Panc1 (cell line): ENCODE measurements at regions not wholly inside any gene's neighbourhood (a gene's known extent, or its start where the extent isn't known, plus 50 kb on each side); places are given as distances from the start of the nearest gene placed in this dataset.

Experiments
- ATAC-seq: fragments of 200-7000 bp; cut with Tn5 transposase; 2 replicates; pipeline ENCODE4 v1.9.1; 2020; ENCODE audit warnings: mild to moderate bottlenecking, moderate library complexity
- BruUV-seq: library from RNA; stranded (reverse); fragments of 400-500 nt; replicated peaks from 2 replicates; lab custom pipeline; 2021; lab: Mats Ljungman, UMichigan
- CTCF ChIA-PET: fragments of 300-600 bp; sonication (Branson Sonifier 250); formaldehyde crosslinking; loops from one replicate; lab custom pipeline; 2022; ENCODE audit warnings: antibody characterized with exemption; lab: Charles Lee
- POLR2A ChIA-PET: fragments of 300-600 bp; sonication (Branson Sonifier 250); formaldehyde crosslinking; loops from one replicate; lab custom pipeline; 2022; ENCODE audit warnings: antibody characterized with exemption; lab: Charles Lee
- DNase-seq: peaks from one replicate; pipeline ENCODE4 v3.0.0-alpha.2; 2010; ENCODE audit warnings: low read depth, low spot score
- H3K27ac ChIP-seq: 2 replicates; pipeline ENCODE4 v1.5.1; 2011; ENCODE audit warnings: mild to moderate bottlenecking, low read length, inconsistent platforms
- H3K27me3 ChIP-seq: fragments of 200-500 bp; sonication (Bioruptor generic); 2 replicates; pipeline ENCODE4 v1.6.0; 2014; ENCODE audit warnings: low read length, inconsistent platforms; ENCODE audit not compliant: control insufficient read depth, insufficient read depth
- H3K36me3 ChIP-seq: fragments of 200-500 bp; sonication (Bioruptor generic); 2 replicates; pipeline ENCODE4 v1.5.1; 2014; ENCODE audit warnings: inconsistent platforms, mild to moderate bottlenecking, low read length, moderate library complexity; ENCODE audit not compliant: control insufficient read depth, insufficient read depth
- H3K4me1 ChIP-seq: 2 replicates; pipeline ENCODE4 v1.5.1; 2011; ENCODE audit warnings: inconsistent platforms, mild to moderate bottlenecking, low read length, moderate library complexity; ENCODE audit not compliant: control insufficient read depth, insufficient read depth
- H3K4me3 ChIP-seq, 2 experiments: 2 replicates each; pipeline ENCODE4 v1.5.1; 2011 to 2012; ENCODE audit warnings: low read depth in 2 of 2, low read length in 2 of 2, mild to moderate bottlenecking in 2 of 2, inconsistent platforms in 1 of 2, moderate library complexity in 1 of 2
- H3K9me3 ChIP-seq: fragments of 200-500 bp; sonication (Bioruptor generic); 2 replicates; pipeline ENCODE4 v1.5.1; 2014; ENCODE audit warnings: low read depth, mild to moderate bottlenecking, inconsistent platforms, low read length, moderate library complexity; ENCODE audit not compliant: control insufficient read depth, insufficient read depth
- POLR2AphosphoS5 ChIP-seq: IDR thresholded peaks from 2 replicates; pipeline ENCODE4 v1.6.1; 2012; ENCODE audit warnings: mild to moderate bottlenecking, low read depth, low read length, moderate library complexity
- SIN3A ChIP-seq: IDR thresholded peaks from 2 replicates; pipeline ENCODE4 v1.6.1; 2012; ENCODE audit warnings: low read depth, mild to moderate bottlenecking, low read length, moderate library complexity, borderline replicate concordance; ENCODE audit not compliant: insufficient read depth
- TCF7L2 ChIP-seq: IDR thresholded peaks from 2 replicates; pipeline ENCODE4 v1.6.1; 2011; ENCODE audit warnings: mild to moderate bottlenecking, low read depth, low read length, inconsistent platforms
- in situ Hi-C: cut with HindIII; loops from 2 replicates; pipeline ENCODE4 v1.10.0; 2016; ENCODE audit warnings: low sequenced_read_pairs, low pct_unique_long_range_greater_than_20kb
- intact Hi-C: fragments of 100-400 bp; cut with micrococcal nuclease; formaldehyde crosslinking; loops from one replicate; pipeline ENCODE4 v1.10.0; 2022; ENCODE audit not compliant: unreplicated experiment
- TF ChIP-seq, protein P1 (sequence below): fragments of 450-650 bp; IDR thresholded peaks from 2 replicates; pipeline ENCODE4 v1.5.1; 2017; ENCODE audit warnings: mild to moderate bottlenecking
- TF ChIP-seq, protein P2 (sequence below), 2 experiments: IDR thresholded peaks; 2 replicates each; pipeline ENCODE4 v1.6.1; 2011 to 2012; ENCODE audit warnings: low read depth in 2 of 2, control low read depth in 1 of 2, low read length in 1 of 2, mild to moderate bottlenecking in 1 of 2, moderate library complexity in 1 of 2; ENCODE audit not compliant: insufficient read depth in 1 of 2

DNA sequence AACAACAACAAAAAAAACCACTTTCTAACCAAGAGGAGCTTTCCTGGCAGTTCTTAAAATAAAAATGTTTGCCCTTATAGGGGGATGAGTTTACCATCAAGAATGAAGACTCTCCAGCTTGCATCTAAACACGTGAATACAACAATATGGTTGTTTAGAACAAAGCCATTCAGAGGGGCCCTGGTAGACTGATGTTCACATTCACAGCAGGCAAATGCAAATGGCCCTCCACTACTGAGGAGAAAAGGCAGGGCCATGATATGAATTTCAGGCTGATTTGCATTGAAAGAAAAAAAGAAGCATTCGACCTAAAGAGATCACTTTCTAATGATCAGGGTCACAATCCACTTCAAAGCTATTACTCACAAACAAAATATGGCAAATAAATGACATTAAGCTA is 65.3 kb upstream of the OTOS start:
- H3K9me3 ChIP-seq: no peaks in the 10 kb centered on the region
- no peak overlapping the region for H3K4me3 ChIP-seq
- H3K36me3 ChIP-seq: no peaks in the 10 kb centered on the region
- no peaks in the 10 kb centered on the region for H3K4me1 ChIP-seq
- no peak overlapping the region for H3K27ac ChIP-seq
- intact Hi-C loops (no loop called here), in situ Hi-C loops (no loop called here)
- TF ChIP-seq, protein P1, sequence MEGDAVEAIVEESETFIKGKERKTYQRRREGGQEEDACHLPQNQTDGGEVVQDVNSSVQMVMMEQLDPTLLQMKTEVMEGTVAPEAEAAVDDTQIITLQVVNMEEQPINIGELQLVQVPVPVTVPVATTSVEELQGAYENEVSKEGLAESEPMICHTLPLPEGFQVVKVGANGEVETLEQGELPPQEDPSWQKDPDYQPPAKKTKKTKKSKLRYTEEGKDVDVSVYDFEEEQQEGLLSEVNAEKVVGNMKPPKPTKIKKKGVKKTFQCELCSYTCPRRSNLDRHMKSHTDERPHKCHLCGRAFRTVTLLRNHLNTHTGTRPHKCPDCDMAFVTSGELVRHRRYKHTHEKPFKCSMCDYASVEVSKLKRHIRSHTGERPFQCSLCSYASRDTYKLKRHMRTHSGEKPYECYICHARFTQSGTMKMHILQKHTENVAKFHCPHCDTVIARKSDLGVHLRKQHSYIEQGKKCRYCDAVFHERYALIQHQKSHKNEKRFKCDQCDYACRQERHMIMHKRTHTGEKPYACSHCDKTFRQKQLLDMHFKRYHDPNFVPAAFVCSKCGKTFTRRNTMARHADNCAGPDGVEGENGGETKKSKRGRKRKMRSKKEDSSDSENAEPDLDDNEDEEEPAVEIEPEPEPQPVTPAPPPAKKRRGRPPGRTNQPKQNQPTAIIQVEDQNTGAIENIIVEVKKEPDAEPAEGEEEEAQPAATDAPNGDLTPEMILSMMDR: no peak
- TF ChIP-seq POLR2AphosphoS5 (no peak), SIN3A (no peak), TCF7L2 (no peak)
- TF ChIP-seq, protein P2, sequence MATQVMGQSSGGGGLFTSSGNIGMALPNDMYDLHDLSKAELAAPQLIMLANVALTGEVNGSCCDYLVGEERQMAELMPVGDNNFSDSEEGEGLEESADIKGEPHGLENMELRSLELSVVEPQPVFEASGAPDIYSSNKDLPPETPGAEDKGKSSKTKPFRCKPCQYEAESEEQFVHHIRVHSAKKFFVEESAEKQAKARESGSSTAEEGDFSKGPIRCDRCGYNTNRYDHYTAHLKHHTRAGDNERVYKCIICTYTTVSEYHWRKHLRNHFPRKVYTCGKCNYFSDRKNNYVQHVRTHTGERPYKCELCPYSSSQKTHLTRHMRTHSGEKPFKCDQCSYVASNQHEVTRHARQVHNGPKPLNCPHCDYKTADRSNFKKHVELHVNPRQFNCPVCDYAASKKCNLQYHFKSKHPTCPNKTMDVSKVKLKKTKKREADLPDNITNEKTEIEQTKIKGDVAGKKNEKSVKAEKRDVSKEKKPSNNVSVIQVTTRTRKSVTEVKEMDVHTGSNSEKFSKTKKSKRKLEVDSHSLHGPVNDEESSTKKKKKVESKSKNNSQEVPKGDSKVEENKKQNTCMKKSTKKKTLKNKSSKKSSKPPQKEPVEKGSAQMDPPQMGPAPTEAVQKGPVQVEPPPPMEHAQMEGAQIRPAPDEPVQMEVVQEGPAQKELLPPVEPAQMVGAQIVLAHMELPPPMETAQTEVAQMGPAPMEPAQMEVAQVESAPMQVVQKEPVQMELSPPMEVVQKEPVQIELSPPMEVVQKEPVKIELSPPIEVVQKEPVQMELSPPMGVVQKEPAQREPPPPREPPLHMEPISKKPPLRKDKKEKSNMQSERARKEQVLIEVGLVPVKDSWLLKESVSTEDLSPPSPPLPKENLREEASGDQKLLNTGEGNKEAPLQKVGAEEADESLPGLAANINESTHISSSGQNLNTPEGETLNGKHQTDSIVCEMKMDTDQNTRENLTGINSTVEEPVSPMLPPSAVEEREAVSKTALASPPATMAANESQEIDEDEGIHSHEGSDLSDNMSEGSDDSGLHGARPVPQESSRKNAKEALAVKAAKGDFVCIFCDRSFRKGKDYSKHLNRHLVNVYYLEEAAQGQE (IDR thresholded peaks at IDR 0.05; ENCODE audit: insufficient read depth in 1 of 2, low read depth in 2 of 2, low read length in 1 of 2): no peak
- no peak for ATAC-seq
- ChIA-PET POLR2A (no interaction called here), CTCF (no interaction called here)
- DNase-seq: no peak
- BruUV-seq: no TSS peak
- no peaks in the 10 kb centered on the region for H3K27me3 ChIP-seq

DNA sequence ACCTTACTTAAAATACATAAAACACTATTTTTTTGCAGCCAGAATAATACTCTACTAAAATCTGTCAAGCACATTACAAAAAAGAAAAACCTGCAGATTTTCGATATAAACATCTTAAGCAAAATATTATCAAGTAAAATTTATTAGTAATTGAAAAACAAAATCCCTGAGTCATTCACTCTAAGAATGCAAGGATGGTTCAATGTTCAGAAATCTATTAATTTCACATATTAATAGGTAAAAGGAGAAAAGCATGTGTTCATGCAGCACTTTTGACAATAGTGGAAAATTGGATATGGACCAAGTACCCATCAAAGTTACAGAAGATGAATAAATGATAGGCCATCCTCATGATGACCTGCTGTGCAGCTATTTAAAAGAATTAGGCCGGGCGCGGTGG is 66.2 kb upstream of the OTOS start:
- H3K4me3 ChIP-seq: no peak overlapping the region
- no peaks in the 10 kb centered on the region for H3K4me1 ChIP-seq
- no peak overlapping the region for H3K27ac ChIP-seq
- ChIA-PET POLR2A (no interaction called here), CTCF (interaction anchor here (0.7 kb wide), 1 partner anchor 23 kb away, joined by 3 read pairs; no protein-coding TSS in a partner anchor)
- intact Hi-C loops: no loop called here
- in situ Hi-C loops: no loop called here
- no peaks in the 10 kb centered on the region for H3K27me3 ChIP-seq
- DNase-seq (no peak), ATAC-seq (no peak)
- BruUV-seq: no TSS peak
- TF ChIP-seq TCF7L2: no peak
- TF ChIP-seq, protein P2 (IDR thresholded peaks at IDR 0.05; ENCODE audit: insufficient read depth in 1 of 2, low read depth in 2 of 2, low read length in 1 of 2): no peak
- TF ChIP-seq SIN3A: no peak
- TF ChIP-seq POLR2AphosphoS5: no peak
- TF ChIP-seq, protein P1: no peak
- H3K9me3 ChIP-seq: no peaks in the 10 kb centered on the region
- H3K36me3 ChIP-seq: no peaks in the 10 kb centered on the region
